ENCODE measurements at regions not wholly inside any gene's neighbourhood (a gene's known extent, or its start where the extent isn't known, plus 50 kb on each side); places are given as distances from the start of the nearest gene placed in this dataset.
"Not testable (repeated sequence)": the region's sequence is repeated elsewhere in the genome, so short reads cannot be mapped to it uniquely, and the experiment has no call there.

- Histone ChIP-seq H3K4me1 (no peaks in the 10 kb centered on the region), H3K27me3 (no peaks in the 10 kb centered on the region), H3K36me3 (no peaks in the 10 kb centered on the region), H3K9me3 (no peaks in the 10 kb centered on the region), H3K27ac (no peak overlapping the region), H3K4me3 (no peak overlapping the region)
- intact Hi-C loops (cut with DNase I) = no loop called here
- no peak for TF ChIP-seq CTCF (IDR thresholded peaks at IDR 0.05)
- DNase-seq (ENCODE audit: low spot score in 2 of 2) = no peak
Measured at GRCh38 chr9:97110696-97111095, 71.8 kb upstream of the CTSV start.

GRCh38 chr9:97109194-97109811, 70.4 kb upstream of the CTSV start:
- Histone ChIP-seq H3K4me1 (no peaks in the 10 kb centered on the region), H3K9me3 (no peaks in the 10 kb centered on the region), H3K36me3 (no peaks in the 10 kb centered on the region), H3K27me3 (no peaks in the 10 kb centered on the region), H3K27ac (no peak overlapping the region), H3K4me3 (no peak overlapping the region)
- TF ChIP-seq CTCF (IDR thresholded peaks at IDR 0.05) = no peak
- intact Hi-C loops (cut with DNase I) = no loop called here
- DNase-seq (ENCODE audit: low spot score in 2 of 2) = no peak

GRCh38 chr9:97105220-97105619, 66.3 kb upstream of the CTSV start:
- H3K36me3 ChIP-seq; H3K27me3 ChIP-seq; DNase-seq (ENCODE audit: low spot score in 2 of 2); intact Hi-C loops (cut with DNase I); H3K4me3 ChIP-seq; H3K27ac ChIP-seq; H3K9me3 ChIP-seq; H3K4me1 ChIP-seq: not testable (repeated sequence)

- DNase-seq (ENCODE audit: low spot score in 2 of 2); H3K9me3 ChIP-seq; H3K36me3 ChIP-seq; H3K4me3 ChIP-seq; H3K27ac ChIP-seq; intact Hi-C loops (cut with DNase I); H3K27me3 ChIP-seq; H3K4me1 ChIP-seq: not testable (repeated sequence)
Measured at GRCh38 chr9:97103613-97104383, 64.9 kb upstream of the CTSV start.

- H3K27ac ChIP-seq; H3K36me3 ChIP-seq; intact Hi-C loops (cut with DNase I); DNase-seq (ENCODE audit: low spot score in 2 of 2); H3K4me1 ChIP-seq; H3K9me3 ChIP-seq; H3K4me3 ChIP-seq; H3K27me3 ChIP-seq: not testable (repeated sequence)
Measured at GRCh38 chr9:97099540-97099939, 60.6 kb upstream of the CTSV start.

GRCh38 chr9:97096793-97097192, 57.9 kb upstream of the CTSV start:
- H3K4me1 ChIP-seq = no peaks in the 10 kb centered on the region
- H3K27me3 ChIP-seq = no peaks in the 10 kb centered on the region
- no peaks in the 10 kb centered on the region for H3K9me3 ChIP-seq
- no peaks in the 10 kb centered on the region for H3K36me3 ChIP-seq
- TF ChIP-seq CTCF (IDR thresholded peaks at IDR 0.05) = no peak
- H3K27ac ChIP-seq = no peak overlapping the region
- no peak overlapping the region for H3K4me3 ChIP-seq
- DNase-seq (ENCODE audit: low spot score in 2 of 2) = no peak
- intact Hi-C loops (cut with DNase I) = no loop called here

- H3K4me3 ChIP-seq; H3K27ac ChIP-seq; H3K4me1 ChIP-seq; H3K27me3 ChIP-seq; H3K9me3 ChIP-seq; intact Hi-C loops (cut with DNase I); DNase-seq (ENCODE audit: low spot score in 2 of 2); H3K36me3 ChIP-seq: not testable (repeated sequence)
Measured at GRCh38 chr9:97089361-97089760, 50.4 kb upstream of the CTSV start.

Measured in ascending aorta (tissue), 2 donors.